Ishikawa (cell line): ENCODE measurements at regions not wholly inside any gene's neighbourhood (a gene's known extent, or its start where the extent isn't known, plus 50 kb on each side); places are given as distances from the start of the nearest gene placed in this dataset.

Source experiments
- CEBPB ChIP-seq: IDR thresholded peaks from 2 replicates; pipeline ENCODE4 v1.6.1; 2012
- CREB1 ChIP-seq: IDR thresholded peaks from 2 replicates; pipeline ENCODE4 v1.6.1; 2012; ENCODE audit warnings: low read depth
- EGR1 ChIP-seq: IDR thresholded peaks from 2 replicates; pipeline ENCODE4 v1.6.1; 2012
- EP300 ChIP-seq: IDR thresholded peaks from 2 replicates; pipeline ENCODE4 v1.6.1; 2012; ENCODE audit warnings: borderline replicate concordance
- FOXM1 ChIP-seq: IDR thresholded peaks from 2 replicates; pipeline ENCODE4 v1.6.1; 2012; ENCODE audit warnings: low read depth, borderline replicate concordance
- MAX ChIP-seq: IDR thresholded peaks from 2 replicates; pipeline ENCODE4 v1.6.1; 2012
- NFIC ChIP-seq: IDR thresholded peaks from 2 replicates; pipeline ENCODE4 v1.6.1; 2012
- RAD21 ChIP-seq: IDR thresholded peaks from 2 replicates; pipeline ENCODE4 v1.6.1; 2012; ENCODE audit warnings: low read depth
- REST ChIP-seq: IDR thresholded peaks from 2 replicates; pipeline ENCODE4 v1.6.1; 2012; ENCODE audit warnings: low read depth, mild to moderate bottlenecking
- TAF1 ChIP-seq: IDR thresholded peaks from 2 replicates; pipeline ENCODE4 v1.6.1; 2012; ENCODE audit warnings: low read depth, mild to moderate bottlenecking
- TCF12 ChIP-seq: IDR thresholded peaks from 2 replicates; pipeline ENCODE4 v1.6.1; 2012; ENCODE audit warnings: low read depth
- TEAD4 ChIP-seq: IDR thresholded peaks from 2 replicates; pipeline ENCODE4 v1.6.1; 2012
- USF1 ChIP-seq: IDR thresholded peaks from 2 replicates; pipeline ENCODE4 v1.6.1; 2012
- YY1 ChIP-seq: IDR thresholded peaks from 2 replicates; pipeline ENCODE4 v1.6.1; 2012; ENCODE audit warnings: low read depth
- ZBTB7A ChIP-seq: IDR thresholded peaks from 2 replicates; pipeline ENCODE4 v1.6.1; 2012; ENCODE audit warnings: low read depth

DNA sequence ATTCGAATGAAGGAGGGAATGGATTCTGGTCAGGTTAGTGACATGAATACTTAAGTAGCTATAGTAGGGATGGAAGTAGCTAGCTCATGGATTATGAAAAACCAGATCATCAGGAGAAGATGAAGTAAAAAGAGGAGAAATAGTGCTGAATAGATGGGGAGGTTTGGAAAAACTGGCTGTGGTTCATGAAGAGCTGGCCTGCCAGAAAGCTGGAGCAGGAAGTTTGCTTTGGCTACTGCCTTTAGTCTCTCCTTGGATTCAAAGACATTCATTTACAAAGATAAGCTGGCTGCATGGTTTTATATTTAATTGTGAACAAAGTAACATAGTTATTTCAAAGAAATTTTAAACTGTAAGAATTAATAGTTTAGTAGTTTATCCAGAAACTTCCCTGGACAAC, 567.0 kb downstream of the RIT2 start:
- TF ChIP-seq TAF1, result no peak
- no peak for TF ChIP-seq CEBPB
- no peak for TF ChIP-seq RAD21
- TF ChIP-seq TCF12, result no peak
- no peak for TF ChIP-seq TEAD4
- no peak for TF ChIP-seq USF1
- TF ChIP-seq CREB1, result no peak
- no peak for TF ChIP-seq NFIC
- TF ChIP-seq EP300, result no peak
- TF ChIP-seq EGR1, result no peak
- TF ChIP-seq YY1, result no peak
- no peak for TF ChIP-seq MAX

GRCh38 chr18:42549596-42549995, 565.9 kb downstream of the RIT2 start:
- TF ChIP-seq TEAD4 (no peak), USF1 (no peak), EP300 (no peak), TAF1 (no peak), YY1 (no peak), EGR1 (no peak), REST (no peak), ZBTB7A (no peak), RAD21 (no peak), FOXM1 (no peak), CREB1 (no peak), MAX (no peak), CEBPB (no peak), NFIC (no peak), TCF12 (no peak)

DNA sequence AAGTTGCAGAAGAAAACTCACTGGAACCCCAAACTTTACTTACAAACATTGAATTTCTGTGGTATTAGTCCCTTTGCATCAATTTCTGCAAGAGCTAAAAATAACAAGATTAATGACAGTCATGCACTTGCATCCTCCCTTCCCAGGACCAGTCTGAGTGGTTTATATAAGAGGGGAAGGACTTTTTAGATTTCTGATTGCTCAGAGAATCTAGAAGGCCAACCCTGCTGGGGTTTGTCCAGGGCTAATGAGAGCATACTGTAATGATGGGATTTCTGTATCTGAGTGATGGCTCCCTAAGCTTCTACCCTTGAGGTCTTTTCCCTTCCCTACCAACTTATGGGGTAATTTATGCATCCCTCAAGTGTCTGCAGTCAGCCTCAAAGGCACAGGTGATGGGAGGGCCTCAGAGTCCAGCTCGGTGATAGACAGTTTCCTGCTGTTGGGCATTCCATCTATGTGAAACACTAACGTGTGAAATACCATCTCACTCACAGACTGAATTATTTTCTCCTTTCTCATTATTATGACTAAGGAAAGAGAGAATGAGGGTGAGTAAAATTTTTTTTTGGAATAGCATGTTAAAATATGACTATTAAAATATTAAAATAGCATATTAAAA, 556.3 kb downstream of the RIT2 start:
- TF ChIP-seq ZBTB7A (no peak), EGR1 (no peak), CREB1 (no peak), NFIC (no peak)

- TF ChIP-seq CREB1, result no peak
- TF ChIP-seq EP300, result no peak
- TF ChIP-seq TAF1, result no peak
- TF ChIP-seq MAX, result no peak
- no peak for TF ChIP-seq USF1
- no peak for TF ChIP-seq YY1
- TF ChIP-seq FOXM1, result no peak
- TF ChIP-seq CEBPB, result no peak
- TF ChIP-seq RAD21, result no peak
Observed at GRCh38 chr18:42561521-42561920, 554.0 kb downstream of the RIT2 start.

- TF ChIP-seq TEAD4, result no peak
- no peak for TF ChIP-seq ZBTB7A
Observed at GRCh38 chr18:42563995-42564394, 551.5 kb downstream of the RIT2 start.

- no peak for TF ChIP-seq TEAD4
Observed at GRCh38 chr18:42564761-42565160, 550.7 kb downstream of the RIT2 start.

DNA sequence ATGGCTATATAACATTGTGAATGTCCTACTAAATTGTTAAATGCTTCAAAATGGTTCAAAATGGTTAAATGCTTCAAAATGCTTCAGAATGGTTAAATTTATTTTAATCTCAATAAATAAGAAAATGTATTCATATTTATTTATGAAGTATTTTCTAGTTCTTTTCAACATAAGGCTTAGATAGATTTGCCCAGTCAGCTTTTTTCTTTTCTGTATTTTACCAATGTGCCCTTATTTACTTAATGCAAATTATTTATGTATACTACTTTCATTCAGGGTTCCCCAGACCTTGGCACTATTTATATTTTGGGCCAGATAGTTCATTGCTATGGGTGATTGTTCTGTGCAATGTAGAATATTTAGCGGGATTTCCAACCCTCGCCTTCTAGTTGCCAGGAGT, 546.7 kb downstream of the RIT2 start:
- no peak for TF ChIP-seq CREB1
- TF ChIP-seq USF1, result no peak
- no peak for TF ChIP-seq TAF1
- no peak for TF ChIP-seq ZBTB7A
- no peak for TF ChIP-seq NFIC
- no peak for TF ChIP-seq MAX
- TF ChIP-seq TCF12, result no peak
- no peak for TF ChIP-seq REST
